ENCODE measurements at regions not wholly inside any gene's neighbourhood (a gene's known extent, or its start where the extent isn't known, plus 50 kb on each side); places are given as distances from the start of the nearest gene placed in this dataset.

- no peak for DNase-seq (ENCODE audit: extremely low spot score)
- no peak for TF ChIP-seq CTCF (IDR thresholded peaks at IDR 0.05; ENCODE audit: control extremely low read depth, extremely low read depth, low read depth, missing control alignments)
- ChIA-PET POLR2A (no interaction called here), CTCF (no interaction called here)
Observed at GRCh38 chr5:2288466-2288865, 405.7 kb upstream of the IRX4 start.

GRCh38 chr5:2286250-2286649, 403.5 kb upstream of the IRX4 start:
- DNase-seq (ENCODE audit: extremely low spot score): no peak
- ChIA-PET CTCF (no interaction called here), POLR2A (no interaction called here)
- TF ChIP-seq CTCF (IDR thresholded peaks at IDR 0.05; ENCODE audit: control extremely low read depth, extremely low read depth, low read depth, missing control alignments): no peak

GRCh38 chr5:2284678-2285077, 402.0 kb upstream of the IRX4 start:
- no peak for DNase-seq (ENCODE audit: extremely low spot score)
- no peak for TF ChIP-seq CTCF (IDR thresholded peaks at IDR 0.05; ENCODE audit: control extremely low read depth, extremely low read depth, low read depth, missing control alignments)
- POLR2A ChIA-PET: no interaction called here
- CTCF ChIA-PET: interaction anchor here (1.4 kb wide), 1 partner anchor 26 kb away, joined by 3 read pairs; no protein-coding TSS in a partner anchor

- no peak for TF ChIP-seq CTCF (IDR thresholded peaks at IDR 0.05; ENCODE audit: control extremely low read depth, extremely low read depth, low read depth, missing control alignments)
- ChIA-PET POLR2A (no interaction called here), CTCF (interaction anchor here (1.4 kb wide), 1 partner anchor 25 kb away, joined by 3 read pairs; no protein-coding TSS in a partner anchor)
- DNase-seq (ENCODE audit: extremely low spot score): no peak
Observed at GRCh38 chr5:2283481-2284045, 400.8 kb upstream of the IRX4 start.

- CTCF ChIA-PET: no interaction called here
- POLR2A ChIA-PET: no interaction called here
- no peak for TF ChIP-seq CTCF (IDR thresholded peaks at IDR 0.05; ENCODE audit: control extremely low read depth, extremely low read depth, low read depth, missing control alignments)
- no peak for DNase-seq (ENCODE audit: extremely low spot score)
Observed at GRCh38 chr5:2282893-2283292, 400.2 kb upstream of the IRX4 start.

GRCh38 chr5:2282034-2282690, 399.4 kb upstream of the IRX4 start:
- DNase-seq (ENCODE audit: extremely low spot score): no peak
- CTCF ChIA-PET: no interaction called here
- no peak for TF ChIP-seq CTCF (IDR thresholded peaks at IDR 0.05; ENCODE audit: control extremely low read depth, extremely low read depth, low read depth, missing control alignments)
- POLR2A ChIA-PET: no interaction called here
